HUES64 (cell line): ENCODE measurements at regions not wholly inside any gene's neighbourhood (a gene's known extent, or its start where the extent isn't known, plus 50 kb on each side); places are given as distances from the start of the nearest gene placed in this dataset.
"Not testable (repeated sequence)": the region's sequence is repeated elsewhere in the genome, so short reads cannot be mapped to it uniquely, and the experiment has no call there.

Experiments used
- H3K27ac ChIP-seq: 2 replicates; pipeline ENCODE4 v1.7.0; 2013; ENCODE audit warnings: low read depth, low read length, inconsistent platforms
- H3K27me3 ChIP-seq: 2 replicates; pipeline ENCODE4 v1.6.1; 2013; ENCODE audit warnings: mild to moderate bottlenecking, low read length; ENCODE audit not compliant: insufficient read depth
- H3K36me3 ChIP-seq: 2 replicates; pipeline ENCODE4 v1.6.1; 2013; ENCODE audit warnings: mild to moderate bottlenecking, low read length; ENCODE audit not compliant: insufficient read depth
- H3K4me1 ChIP-seq: 2 replicates; pipeline ENCODE4 v1.6.1; 2013; ENCODE audit warnings: mild to moderate bottlenecking, low read length, moderate library complexity; ENCODE audit not compliant: insufficient read depth
- H3K4me3 ChIP-seq: 2 replicates; pipeline ENCODE4 v1.5.1; 2013; ENCODE audit warnings: mild to moderate bottlenecking, low read length, moderate library complexity
- H3K9ac ChIP-seq: 2 replicates; pipeline ENCODE4 v1.6.1; 2013; ENCODE audit warnings: mild to moderate bottlenecking, low read depth, low read length
- H3K9me3 ChIP-seq: 2 replicates; pipeline ENCODE4 v1.6.1; 2013; ENCODE audit warnings: low read depth, low read length; ENCODE audit not compliant: insufficient read depth
- WGBS: fragments of 150-250, 120-280 bp; methylation state at CpG from one replicate; pipeline ENCODE4 v1.1.7; 2013; ENCODE audit warnings: missing lambda C conversion rate; 5-methylcytosine and 5-hydroxymethylcytosine counted together

DNA sequence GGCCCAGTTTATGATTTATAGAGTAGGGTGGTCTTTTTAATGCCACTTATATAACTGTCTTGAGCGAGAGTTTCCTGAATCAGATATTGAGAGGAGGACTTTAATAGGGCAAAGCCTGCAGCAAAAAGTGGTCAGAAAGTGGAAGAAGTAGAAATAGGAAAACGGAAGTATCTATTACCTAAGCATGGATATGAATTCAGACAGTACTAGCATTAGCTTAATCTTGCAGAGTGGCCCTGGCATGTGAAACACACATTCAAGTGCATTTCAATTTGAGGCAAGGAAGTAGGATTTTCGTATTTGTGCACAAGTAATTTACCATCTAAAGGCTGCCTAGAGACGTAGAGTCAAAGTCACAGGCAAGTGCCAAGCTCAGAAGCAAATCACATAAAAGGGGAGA is 622.3 kb downstream of the DIPK2A start:
- H3K9me3 ChIP-seq: peaks cover 8% of the 10 kb centered on the region
- 90% methylated on average over 4 of the region's 4 CpGs for WGBS
- no peaks in the 10 kb centered on the region for H3K36me3 ChIP-seq
- H3K9ac ChIP-seq: no peak overlapping the region
- no peak overlapping the region for H3K4me3 ChIP-seq
- H3K27me3 ChIP-seq: no peaks in the 10 kb centered on the region
- peaks cover 18% of the 10 kb centered on the region for H3K4me1 ChIP-seq
- no peak overlapping the region for H3K27ac ChIP-seq

DNA sequence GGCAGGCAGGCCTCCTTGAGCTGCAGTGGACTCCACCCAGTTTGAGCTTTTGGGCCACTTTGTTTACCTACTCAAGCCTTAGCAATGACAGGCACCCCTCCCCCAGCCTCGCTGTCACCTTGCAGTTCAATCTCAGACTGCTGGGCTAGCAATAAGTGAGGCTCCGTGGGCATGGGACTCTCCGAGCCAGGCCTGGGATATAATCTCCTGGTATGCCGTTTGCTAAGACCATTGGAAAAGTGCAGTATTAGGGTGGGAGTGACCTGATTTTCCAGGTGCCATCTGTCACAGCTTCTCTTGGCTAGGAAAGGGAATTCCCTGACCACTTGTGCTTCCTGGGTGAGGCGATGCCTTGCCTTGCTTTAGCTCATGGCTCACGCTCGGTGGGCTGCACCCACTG is 648.6 kb downstream of the DIPK2A start:
- H3K9me3 ChIP-seq, H3K4me3 ChIP-seq, H3K27ac ChIP-seq, H3K4me1 ChIP-seq, H3K9ac ChIP-seq, H3K27me3 ChIP-seq, H3K36me3 ChIP-seq: not testable (repeated sequence)
- WGBS: 96% methylated on average over 7 of the region's 7 CpGs

DNA sequence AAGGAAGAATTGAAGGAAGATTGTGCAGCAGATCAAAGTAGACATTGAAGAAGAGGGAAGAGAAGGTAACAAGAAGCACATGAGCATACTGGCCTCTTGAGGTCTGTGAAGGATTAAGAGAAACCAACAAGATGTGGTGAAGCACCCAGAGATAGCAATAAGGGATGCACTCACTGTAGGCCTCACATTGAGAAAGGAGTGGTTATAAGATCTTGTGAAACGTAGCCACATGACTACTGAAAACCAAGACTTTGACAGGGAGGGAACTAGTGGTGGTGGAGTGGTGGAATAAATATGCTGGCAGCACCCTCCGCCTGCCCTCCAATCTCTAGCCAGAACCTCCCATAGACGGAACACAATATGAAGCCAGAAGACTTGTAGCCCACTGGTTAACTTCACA is 651.2 kb downstream of the DIPK2A start:
- 93% methylated on average over 3 of the region's 3 CpGs for WGBS
- H3K36me3 ChIP-seq: no peaks in the 10 kb centered on the region
- no peak overlapping the region for H3K27ac ChIP-seq
- H3K9ac ChIP-seq: no peak overlapping the region
- H3K4me3 ChIP-seq: no peak overlapping the region
- H3K27me3 ChIP-seq: no peaks in the 10 kb centered on the region
- no peaks in the 10 kb centered on the region for H3K9me3 ChIP-seq
- 0 out of 2 replicates have a peak, but pooled peaks cover 7% of the 10 kb centered on the region for H3K4me1 ChIP-seq

DNA sequence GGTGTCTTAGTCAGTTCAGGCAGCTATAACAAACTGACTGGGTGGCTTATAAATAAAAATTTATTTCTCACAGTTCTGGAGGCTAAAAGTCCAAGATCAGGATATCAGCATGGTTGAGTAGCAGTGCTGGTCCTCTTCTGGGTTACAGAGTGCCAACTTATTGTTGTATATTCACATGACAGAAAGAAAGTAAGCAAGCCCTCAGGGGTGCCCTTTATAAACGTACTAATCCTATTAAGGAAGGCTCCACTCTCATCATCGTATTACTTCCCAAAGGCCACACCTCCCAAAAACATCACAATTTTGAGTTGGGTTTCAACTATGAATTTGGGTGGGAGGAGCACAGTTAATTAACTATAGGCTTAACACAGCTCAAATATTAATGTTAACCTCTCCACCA is 653.0 kb downstream of the DIPK2A start:
- Histone ChIP-seq H3K27me3 (no peaks in the 10 kb centered on the region), H3K4me1 (0 out of 2 replicates have a peak, but pooled peaks cover 7% of the 10 kb centered on the region)
- whole genome bisulfite sequencing: 79% methylated on average over 2 of the region's 2 CpGs

DNA sequence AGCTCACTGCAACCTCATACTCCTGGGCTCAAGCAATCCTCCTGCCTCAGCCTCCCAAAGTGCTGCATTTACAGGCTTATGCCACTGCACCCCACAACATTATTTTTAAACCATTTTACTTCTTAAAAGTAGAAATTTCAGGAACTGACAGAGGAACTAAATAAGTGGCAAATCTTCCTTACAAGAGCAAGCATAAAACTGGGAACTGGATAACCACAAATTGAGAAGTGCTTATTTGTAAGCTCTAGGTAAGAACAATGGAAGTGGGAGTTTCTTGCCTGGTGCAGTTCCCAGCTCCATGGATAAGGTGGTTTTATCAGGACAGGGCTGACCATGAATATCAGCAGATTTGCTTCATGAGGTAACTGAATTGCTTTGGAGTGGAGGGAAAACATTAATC is 655.2 kb downstream of the DIPK2A start:
- no peak overlapping the region for H3K9ac ChIP-seq
- no peak overlapping the region for H3K4me3 ChIP-seq
- no peaks in the 10 kb centered on the region for H3K36me3 ChIP-seq
- H3K9me3 ChIP-seq: no peaks in the 10 kb centered on the region
- H3K4me1 ChIP-seq: 0 out of 2 replicates have a peak, but pooled peaks cover 7% of the 10 kb centered on the region
- H3K27me3 ChIP-seq: no peaks in the 10 kb centered on the region
- no peak overlapping the region for H3K27ac ChIP-seq

More for the DNA sequence above, 653.0 kb downstream of the DIPK2A start:
- no peak overlapping the region for H3K27ac ChIP-seq
- H3K4me3 ChIP-seq: no peak overlapping the region
- no peak overlapping the region for H3K9ac ChIP-seq
- H3K9me3 ChIP-seq: no peaks in the 10 kb centered on the region
- no peaks in the 10 kb centered on the region for H3K36me3 ChIP-seq

DNA sequence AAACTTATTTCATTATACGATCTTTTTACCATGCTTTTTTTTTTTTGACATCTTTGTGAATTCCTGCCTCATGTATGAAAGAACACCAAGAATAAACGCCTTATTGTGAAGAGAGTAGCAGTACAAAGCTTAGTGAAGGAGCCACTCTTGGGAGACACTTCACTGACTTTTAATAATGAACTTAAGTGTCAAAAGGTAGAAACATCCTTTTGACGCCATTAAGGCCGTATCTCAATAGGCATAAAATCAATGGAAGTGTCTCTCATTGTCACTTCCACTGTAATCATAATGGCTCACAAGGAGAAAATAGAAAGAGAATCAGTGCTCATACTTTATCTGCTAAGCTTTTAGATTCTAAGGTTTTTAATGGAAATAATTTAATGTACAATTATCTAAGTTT is 657.8 kb downstream of the DIPK2A start:
- no peak overlapping the region for H3K27ac ChIP-seq
- no peaks in the 10 kb centered on the region for H3K9me3 ChIP-seq
- 94% methylated on average over 4 of the region's 4 CpGs for WGBS
- no peak overlapping the region for H3K9ac ChIP-seq
- H3K4me3 ChIP-seq: no peak overlapping the region
- no peaks in the 10 kb centered on the region for H3K36me3 ChIP-seq
- H3K4me1 ChIP-seq: 0 out of 2 replicates have a peak, but pooled peaks cover 7% of the 10 kb centered on the region
- H3K27me3 ChIP-seq: no peaks in the 10 kb centered on the region

DNA sequence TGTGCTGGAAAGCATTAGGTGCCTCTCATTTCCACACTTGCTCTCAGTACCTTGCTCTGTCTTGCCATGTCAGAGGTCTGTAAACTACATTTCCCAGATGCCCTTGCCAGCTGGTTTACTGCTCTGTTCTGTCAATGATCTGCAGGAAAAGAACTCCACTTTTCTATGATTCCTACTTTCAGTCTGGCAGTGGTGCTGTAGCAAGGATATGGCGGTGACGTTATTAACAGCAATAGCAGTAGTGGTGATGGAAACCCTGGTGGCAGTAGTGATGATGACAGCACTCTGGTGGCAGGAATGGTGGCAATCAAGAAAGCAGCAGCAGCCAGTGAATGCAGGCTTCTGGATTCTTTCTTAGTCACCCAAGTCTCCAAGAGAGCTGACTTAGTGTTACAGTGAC is 665.2 kb downstream of the DIPK2A start:
- Histone ChIP-seq H3K36me3 (no peaks in the 10 kb centered on the region), H3K27me3 (no peaks in the 10 kb centered on the region), H3K4me3 (no peak overlapping the region), H3K9me3 (no peaks in the 10 kb centered on the region), H3K4me1 (no peaks in the 10 kb centered on the region), H3K27ac (no peak overlapping the region), H3K9ac (no peak overlapping the region)
- 75% methylated on average over 2 of the region's 2 CpGs for WGBS

DNA sequence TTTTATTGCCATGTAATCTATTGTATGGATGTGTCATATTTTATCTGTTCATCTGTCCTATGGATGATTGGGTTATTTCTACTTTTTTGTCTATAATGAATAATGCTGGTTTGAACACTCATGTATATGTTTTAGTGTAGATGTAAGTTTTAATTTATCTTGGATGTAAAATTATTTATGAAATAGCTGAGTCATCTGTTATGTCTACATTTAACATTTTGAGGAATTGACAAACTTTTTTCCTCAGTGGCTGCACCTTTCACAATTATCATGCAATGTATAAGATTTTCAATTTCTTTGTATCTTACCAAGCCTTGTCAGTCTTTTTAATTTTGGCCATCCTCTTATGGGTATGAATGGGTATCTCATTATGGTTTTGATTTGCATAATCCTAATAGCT is 666.4 kb downstream of the DIPK2A start:
- H3K9ac ChIP-seq: no peak overlapping the region
- H3K4me1 ChIP-seq: no peaks in the 10 kb centered on the region
- H3K36me3 ChIP-seq: no peaks in the 10 kb centered on the region
- no peaks in the 10 kb centered on the region for H3K9me3 ChIP-seq
- no peaks in the 10 kb centered on the region for H3K27me3 ChIP-seq
- no peak overlapping the region for H3K27ac ChIP-seq
- no peak overlapping the region for H3K4me3 ChIP-seq

DNA sequence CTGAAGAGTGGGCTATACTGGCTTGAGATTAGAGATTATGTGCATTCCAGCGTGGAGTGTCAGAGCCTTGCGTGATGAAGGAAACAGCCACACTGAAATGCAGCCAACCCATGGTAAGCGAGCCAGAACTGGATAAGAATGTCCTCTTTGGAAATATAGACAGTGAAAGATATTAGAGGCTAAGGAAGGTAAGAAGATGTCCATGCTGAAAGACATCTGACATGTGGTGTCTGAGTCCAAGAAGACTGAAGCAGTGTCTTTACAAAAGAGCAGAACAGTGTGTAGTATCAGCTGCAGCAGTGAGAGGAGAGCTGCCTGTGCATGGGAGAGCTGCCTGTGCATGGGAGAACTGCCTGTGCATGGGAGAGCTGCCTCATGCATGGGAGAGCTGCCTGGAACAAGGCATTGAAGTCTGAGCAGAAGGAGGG is 672.2 kb downstream of the DIPK2A start:
- Histone ChIP-seq H3K4me1 (peaks cover 22% of the 10 kb centered on the region), H3K9me3 (no peaks in the 10 kb centered on the region), H3K4me3 (no peak overlapping the region), H3K27me3 (no peaks in the 10 kb centered on the region), H3K9ac (no peak overlapping the region), H3K36me3 (no peaks in the 10 kb centered on the region), H3K27ac (no peak overlapping the region)
- 95% methylated on average over 3 of the region's 3 CpGs for WGBS

DNA sequence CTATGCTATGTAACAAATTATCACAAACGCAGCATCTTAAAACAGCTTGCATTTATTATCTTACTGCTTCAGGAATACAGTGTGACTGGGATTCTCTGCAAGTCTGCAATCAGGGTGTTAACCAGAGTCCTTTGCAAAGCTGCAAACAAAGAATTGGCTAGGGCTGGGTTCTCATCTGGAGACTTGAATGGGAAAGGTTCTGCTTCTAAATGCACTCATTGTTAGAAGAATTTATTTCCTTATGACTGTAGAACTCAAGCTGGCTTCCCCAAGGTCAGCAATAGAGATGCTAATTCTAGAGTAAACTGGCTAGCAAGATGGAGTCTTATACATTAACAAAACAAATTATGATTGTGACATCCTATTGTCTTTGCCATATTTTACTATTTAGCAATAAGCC is 673.7 kb downstream of the DIPK2A start:
- Histone ChIP-seq H3K4me1 (peaks cover 22% of the 10 kb centered on the region), H3K27ac (peak overlapping the region; percentile 37; the same call in 1 of the 2 replicates), H3K9ac (no peak overlapping the region), H3K36me3 (no peaks in the 10 kb centered on the region), H3K4me3 (no peak overlapping the region), H3K27me3 (no peaks in the 10 kb centered on the region), H3K9me3 (no peaks in the 10 kb centered on the region)
- 100% methylated on average over 1 of the region's 1 CpG for WGBS

DNA sequence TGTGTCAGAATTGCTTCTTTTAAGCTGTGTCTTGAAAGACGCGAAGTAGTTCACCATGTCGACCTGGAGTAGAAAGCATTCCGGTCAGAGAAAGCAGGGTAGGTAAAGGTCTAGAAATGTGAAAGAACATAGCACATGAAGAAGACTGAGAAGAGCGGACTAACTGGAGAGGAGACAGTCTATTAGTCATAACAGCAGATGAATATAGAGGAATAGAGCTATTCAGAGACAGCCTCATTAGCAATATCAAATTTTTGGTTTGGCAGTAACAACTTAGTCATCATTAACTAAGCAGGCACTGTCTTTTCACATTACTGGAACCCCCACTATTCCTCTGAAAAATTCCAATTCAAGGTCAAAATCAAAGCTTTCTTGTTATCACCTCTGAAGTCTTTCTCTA is 678.8 kb downstream of the DIPK2A start:
- Histone ChIP-seq H3K36me3 (no peaks in the 10 kb centered on the region), H3K9me3 (no peaks in the 10 kb centered on the region), H3K4me3 (no peak overlapping the region), H3K4me1 (peaks cover 5% of the 10 kb centered on the region; the same call in 1 of the 2 replicates), H3K27ac (no peak overlapping the region), H3K27me3 (no peaks in the 10 kb centered on the region), H3K9ac (no peak overlapping the region)
- 95% methylated on average over 5 of the region's 5 CpGs for WGBS

DNA sequence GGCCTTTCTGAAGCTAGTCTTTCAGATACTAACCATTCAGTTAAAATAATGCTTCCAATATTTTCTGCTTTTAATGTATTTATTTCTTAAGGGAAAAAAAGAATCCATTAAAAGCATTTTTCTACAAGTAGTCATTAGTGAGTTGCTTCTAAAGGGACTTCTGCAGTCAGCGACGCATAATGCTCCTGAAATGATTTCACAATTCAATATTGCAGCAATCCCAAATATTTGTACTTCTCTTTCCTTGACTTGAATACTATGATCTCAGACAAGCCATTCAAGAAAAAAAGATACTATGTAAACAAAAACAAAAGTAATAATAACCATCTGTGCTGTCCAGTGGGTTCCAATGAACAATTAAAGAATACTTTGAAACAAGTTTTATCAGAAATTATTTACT is 681.0 kb downstream of the DIPK2A start:
- Histone ChIP-seq H3K4me1 (no peaks in the 10 kb centered on the region), H3K27ac (no peak overlapping the region), H3K9ac (no peak overlapping the region), H3K27me3 (no peaks in the 10 kb centered on the region), H3K36me3 (no peaks in the 10 kb centered on the region), H3K4me3 (no peak overlapping the region), H3K9me3 (no peaks in the 10 kb centered on the region)
- WGBS: 95% methylated on average over 2 of the region's 2 CpGs
